Suprapubic skin (tissue), 4 donors: ENCODE measurements at regions not wholly inside any gene's neighbourhood (a gene's known extent, or its start where the extent isn't known, plus 50 kb on each side); places are given as distances from the start of the nearest gene placed in this dataset.

ENCODE experiments used
- EP300 ChIP-seq: sonication (generic); formaldehyde crosslinking; IDR thresholded peaks from one replicate; pipeline ENCODE4 v1.6.1; 2017; ENCODE audit warnings: antibody characterized with exemption
- POLR2A ChIP-seq, 2 donors: fragments of 450-650 bp; IDR thresholded peaks; one replicate each; pipeline ENCODE4 v1.6.1; 2017; ENCODE audit warnings: antibody characterized with exemption in 2 of 2, mild to moderate bottlenecking in 2 of 2, moderate library complexity in 2 of 2
- POLR2AphosphoS5 ChIP-seq, 3 donors: sonication (generic); formaldehyde crosslinking; IDR thresholded peaks; one replicate each; pipeline ENCODE4 v1.6.1; 2017; ENCODE audit warnings: antibody characterized with exemption in 3 of 3
- TF ChIP-seq, protein P1 (sequence below), 2 donors: fragments of 200-600 bp in 1 of 2; fragments of 450-650 bp in 1 of 2; sonication (generic) in 1 of 2; IDR thresholded peaks; one replicate each; pipeline ENCODE4 v1.5.1; 2016 to 2019; ENCODE audit warnings: antibody characterized with exemption in 2 of 2, mild to moderate bottlenecking in 1 of 2, moderate library complexity in 1 of 2

DNA sequence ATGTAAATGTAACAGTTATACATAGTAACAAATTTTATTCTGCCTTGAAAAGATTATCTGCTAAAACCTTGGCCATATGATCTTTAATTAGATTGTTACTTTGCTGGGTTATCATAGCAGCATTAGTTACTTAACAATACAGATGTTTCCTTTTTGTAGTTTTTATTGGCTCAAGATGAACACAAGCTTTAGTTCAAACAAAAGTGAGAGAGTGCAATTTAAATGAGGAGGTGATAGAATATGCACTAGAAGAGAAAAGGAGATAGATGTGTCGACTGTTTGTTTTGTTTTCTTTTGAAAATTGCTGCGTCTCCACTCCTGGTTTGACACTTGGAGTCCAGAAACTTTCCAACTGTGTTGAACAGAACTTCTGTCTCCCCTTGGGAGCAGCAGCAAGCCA, 91.4 kb upstream of the CAV2 start:
- TF ChIP-seq, protein P1, sequence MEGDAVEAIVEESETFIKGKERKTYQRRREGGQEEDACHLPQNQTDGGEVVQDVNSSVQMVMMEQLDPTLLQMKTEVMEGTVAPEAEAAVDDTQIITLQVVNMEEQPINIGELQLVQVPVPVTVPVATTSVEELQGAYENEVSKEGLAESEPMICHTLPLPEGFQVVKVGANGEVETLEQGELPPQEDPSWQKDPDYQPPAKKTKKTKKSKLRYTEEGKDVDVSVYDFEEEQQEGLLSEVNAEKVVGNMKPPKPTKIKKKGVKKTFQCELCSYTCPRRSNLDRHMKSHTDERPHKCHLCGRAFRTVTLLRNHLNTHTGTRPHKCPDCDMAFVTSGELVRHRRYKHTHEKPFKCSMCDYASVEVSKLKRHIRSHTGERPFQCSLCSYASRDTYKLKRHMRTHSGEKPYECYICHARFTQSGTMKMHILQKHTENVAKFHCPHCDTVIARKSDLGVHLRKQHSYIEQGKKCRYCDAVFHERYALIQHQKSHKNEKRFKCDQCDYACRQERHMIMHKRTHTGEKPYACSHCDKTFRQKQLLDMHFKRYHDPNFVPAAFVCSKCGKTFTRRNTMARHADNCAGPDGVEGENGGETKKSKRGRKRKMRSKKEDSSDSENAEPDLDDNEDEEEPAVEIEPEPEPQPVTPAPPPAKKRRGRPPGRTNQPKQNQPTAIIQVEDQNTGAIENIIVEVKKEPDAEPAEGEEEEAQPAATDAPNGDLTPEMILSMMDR (IDR thresholded peaks at IDR 0.05): no peak
- TF ChIP-seq POLR2AphosphoS5 (IDR thresholded peaks at IDR 0.05): no peak
- no peak for TF ChIP-seq POLR2A (IDR thresholded peaks at IDR 0.05)
- no peak for TF ChIP-seq EP300
